HEK293T (cell line): ENCODE measurements at regions not wholly inside any gene's neighbourhood (a gene's known extent, or its start where the extent isn't known, plus 50 kb on each side); places are given as distances from the start of the nearest gene placed in this dataset.

Experiments used
- CTCF ChIA-PET: fragments of 350-600 bp; formaldehyde crosslinking; extraction: SDS; loops from one replicate; lab custom pipeline; 2021; ENCODE audit warnings: antibody characterized with exemption, inconsistent platforms; lab: Yijun Ruan, JAX
- POLR2A ChIA-PET: fragments of 350-600 bp; formaldehyde crosslinking; extraction: SDS; loops from one replicate; lab custom pipeline; 2020; ENCODE audit warnings: antibody characterized with exemption, inconsistent platforms; lab: Yijun Ruan, JAX
- DNase-seq: peaks from one replicate; pipeline ENCODE4 v3.0.0; 2012; ENCODE audit warnings: mixed read lengths; ENCODE audit errors: extremely low spot score
- ARNT ChIP-seq: fragments of 450-650 bp; IDR thresholded peaks from 2 replicates; pipeline ENCODE4 v1.6.1; 2017; ENCODE audit warnings: mild to moderate bottlenecking
- BHLHE40 ChIP-seq: fragments of 450-650 bp; IDR thresholded peaks from 2 replicates; pipeline ENCODE4 v1.6.1; 2016; ENCODE audit warnings: mild to moderate bottlenecking, moderate library complexity, borderline replicate concordance
- CTBP1 ChIP-seq: fragments of 450-650 bp; IDR thresholded peaks from 2 replicates; pipeline ENCODE4 v1.6.1; 2016; ENCODE audit warnings: borderline replicate concordance
- ELF4 ChIP-seq: fragments of 450-650 bp; IDR thresholded peaks from 2 replicates; pipeline ENCODE4 v1.6.1; 2017; ENCODE audit warnings: antibody characterized with exemption
- FOXA1 ChIP-seq: fragments of 450-650 bp; IDR thresholded peaks from 2 replicates; pipeline ENCODE4 v1.6.1; 2016; ENCODE audit warnings: mild to moderate bottlenecking
- FOXK2 ChIP-seq: fragments of 450-650 bp; IDR thresholded peaks from 2 replicates; pipeline ENCODE4 v1.6.1; 2016; ENCODE audit warnings: mild to moderate bottlenecking
- FOXM1 ChIP-seq: fragments of 450-650 bp; IDR thresholded peaks from 2 replicates; pipeline ENCODE4 v1.6.1; 2017; ENCODE audit warnings: mild to moderate bottlenecking, borderline replicate concordance
- HDGF ChIP-seq: fragments of 450-650 bp; IDR thresholded peaks from 2 replicates; pipeline ENCODE4 v1.6.1; 2017; ENCODE audit warnings: antibody characterized with exemption, borderline replicate concordance
- L3MBTL2 ChIP-seq: fragments of 450-650 bp; conservative IDR thresholded peaks from 2 replicates; pipeline ENCODE4 v1.6.1; 2016; ENCODE audit warnings: mild to moderate bottlenecking
- LEF1 ChIP-seq: fragments of 450-650 bp; IDR thresholded peaks from 2 replicates; pipeline ENCODE4 v1.6.1; 2017; ENCODE audit warnings: mild to moderate bottlenecking, borderline replicate concordance
- NFRKB ChIP-seq: fragments of 450-650 bp; IDR thresholded peaks from 2 replicates; pipeline ENCODE4 v1.6.1; 2016; ENCODE audit warnings: mild to moderate bottlenecking, moderate library complexity
- PKNOX1 ChIP-seq: fragments of 450-650 bp; IDR thresholded peaks from 2 replicates; pipeline ENCODE4 v1.6.1; 2016
- SP1 ChIP-seq: fragments of 450-650 bp; IDR thresholded peaks from 2 replicates; pipeline ENCODE4 v1.6.1; 2017
- SUZ12 ChIP-seq: fragments of 450-650 bp; IDR thresholded peaks from 2 replicates; pipeline ENCODE4 v1.6.1; 2016; ENCODE audit warnings: mild to moderate bottlenecking
- TARDBP ChIP-seq: fragments of 450-650 bp; IDR thresholded peaks from 2 replicates; pipeline ENCODE4 v1.6.1; 2016
- ZNF384 ChIP-seq: fragments of 450-650 bp; IDR thresholded peaks from 2 replicates; pipeline ENCODE4 v1.6.1; 2016

DNA sequence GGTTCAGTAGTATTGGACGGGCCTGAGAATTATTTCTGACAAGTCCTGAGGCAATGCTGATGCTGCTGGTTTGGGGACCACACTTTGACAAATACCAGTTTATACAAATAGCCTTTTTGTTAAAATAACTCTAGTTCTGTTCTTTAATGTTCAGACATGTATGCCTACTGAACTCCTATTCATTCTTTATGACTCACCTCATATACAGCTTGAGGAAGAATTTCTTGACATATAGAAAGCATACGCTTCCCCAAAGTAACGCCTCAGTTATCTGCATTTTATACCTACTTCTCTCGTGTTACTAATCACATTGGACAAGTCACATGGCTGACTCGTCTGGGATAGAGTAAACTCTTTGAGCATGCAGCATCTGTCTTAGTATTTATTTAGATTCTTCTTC is 145.4 kb upstream of the GOLIM4 start:
- TF ChIP-seq NFRKB (no peak), LEF1 (no peak), ZNF384 (no peak), L3MBTL2 (no peak), BHLHE40 (no peak), TARDBP (no peak), ARNT (no peak), HDGF (no peak)
- DNase-seq: no peak
- ChIA-PET POLR2A (no interaction called here), CTCF (no interaction called here)

DNA sequence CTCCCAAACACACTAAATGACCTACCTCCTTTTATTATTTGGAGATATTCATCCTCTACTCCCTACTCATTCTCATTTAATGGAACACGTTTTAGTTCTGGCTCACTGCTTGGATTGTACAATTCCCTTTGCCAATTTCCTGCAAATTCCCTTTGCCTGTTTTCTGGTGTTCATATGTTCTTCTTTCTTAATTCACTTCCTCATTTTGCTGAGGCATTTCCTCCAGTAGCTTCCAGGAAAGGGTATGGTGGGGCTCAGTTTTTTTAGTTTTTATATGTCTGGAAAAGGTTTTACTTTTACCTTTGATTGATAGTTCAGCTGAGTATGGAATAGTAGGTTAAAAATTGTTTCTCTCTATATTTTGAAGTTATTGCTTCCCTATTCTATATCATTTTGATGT is 143.6 kb upstream of the GOLIM4 start:
- ChIA-PET POLR2A (no interaction called here), CTCF (no interaction called here)
- no peak for DNase-seq
- TF ChIP-seq FOXK2: no peak
- TF ChIP-seq FOXA1: no peak
- no peak for TF ChIP-seq PKNOX1
- no peak for TF ChIP-seq ZNF384
- TF ChIP-seq SP1: no peak
- TF ChIP-seq NFRKB: no peak
- no peak for TF ChIP-seq BHLHE40
- TF ChIP-seq L3MBTL2: no peak
- no peak for TF ChIP-seq HDGF
- no peak for TF ChIP-seq CTBP1
- no peak for TF ChIP-seq LEF1
- TF ChIP-seq FOXM1: no peak
- no peak for TF ChIP-seq TARDBP
- TF ChIP-seq ELF4: no peak
- TF ChIP-seq ARNT: no peak
- no peak for TF ChIP-seq SUZ12

- DNase-seq: no peak
- ChIA-PET POLR2A (no interaction called here), CTCF (no interaction called here)
- TF ChIP-seq ARNT (no peak), BHLHE40 (no peak), ELF4 (no peak), CTBP1 (no peak), FOXA1 (no peak)
These were observed 137.3 kb upstream of the GOLIM4 start for GRCh38 chr3:168233001-168233400.

DNA sequence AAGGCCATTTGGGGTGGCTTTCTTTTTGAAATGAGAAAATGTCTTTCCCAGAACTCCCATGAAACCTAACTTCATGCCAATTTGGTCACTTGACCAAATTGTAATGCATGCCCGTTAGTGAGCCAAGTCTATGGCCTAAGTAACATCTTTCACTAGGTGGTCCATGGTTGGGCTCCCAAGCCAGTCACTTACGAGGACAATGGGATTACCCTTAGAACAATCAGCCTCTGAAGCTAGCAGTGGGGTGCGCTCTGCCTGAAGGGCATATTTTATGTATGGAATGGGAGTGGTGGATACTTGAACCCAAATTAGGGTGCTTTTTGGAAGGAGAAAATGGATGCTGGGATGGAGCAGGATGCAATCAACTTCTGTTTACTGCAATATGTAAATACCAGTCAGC is 127.4 kb upstream of the GOLIM4 start:
- CTCF ChIA-PET: no interaction called here
- POLR2A ChIA-PET: interaction anchor here (1.0 kb wide), 1 partner anchor 26 kb away, joined by 3 read pairs; no protein-coding TSS in a partner anchor
- DNase-seq: no peak
- no peak for TF ChIP-seq ZNF384
- no peak for TF ChIP-seq ARNT
- no peak for TF ChIP-seq FOXK2
- no peak for TF ChIP-seq LEF1
- no peak for TF ChIP-seq FOXM1
- TF ChIP-seq HDGF: no peak
- no peak for TF ChIP-seq PKNOX1
- no peak for TF ChIP-seq NFRKB
- TF ChIP-seq BHLHE40: no peak
- TF ChIP-seq L3MBTL2: no peak
- TF ChIP-seq TARDBP: no peak
- no peak for TF ChIP-seq ELF4
- no peak for TF ChIP-seq CTBP1
- TF ChIP-seq SUZ12: no peak

- no peak for TF ChIP-seq ELF4
- TF ChIP-seq FOXA1: no peak
- no peak for TF ChIP-seq SP1
- TF ChIP-seq FOXM1: no peak
- TF ChIP-seq BHLHE40: no peak
- POLR2A ChIA-PET: no interaction called here
- CTCF ChIA-PET: no interaction called here
- DNase-seq: no peak
These were observed 124.8 kb upstream of the GOLIM4 start for GRCh38 chr3:168220556-168220955.

- DNase-seq: no peak
- no peak for TF ChIP-seq CTBP1
- TF ChIP-seq ZNF384: no peak
- TF ChIP-seq SP1: no peak
- TF ChIP-seq BHLHE40: no peak
- no peak for TF ChIP-seq NFRKB
- TF ChIP-seq HDGF: no peak
- ChIA-PET CTCF (no interaction called here), POLR2A (no interaction called here)
These were observed 123.8 kb upstream of the GOLIM4 start for GRCh38 chr3:168219530-168219929.

DNA sequence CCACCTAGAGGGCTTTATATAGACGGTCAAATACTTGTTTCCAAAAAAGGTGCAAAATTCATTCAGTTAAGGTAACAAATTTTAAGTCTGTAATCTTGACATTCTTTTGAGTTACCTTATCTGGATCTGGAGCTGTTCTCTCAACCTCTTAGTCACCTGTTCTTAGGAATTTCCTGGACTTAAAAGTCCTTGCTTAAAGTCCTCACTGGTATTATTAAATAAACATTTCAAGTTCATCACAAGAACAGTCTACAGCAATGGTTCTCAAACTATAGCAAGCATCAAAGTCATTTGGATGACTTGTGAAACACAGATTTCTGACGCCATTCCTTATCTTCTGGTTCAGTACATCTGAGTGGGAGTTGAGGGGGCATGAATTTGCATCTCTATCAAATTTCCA is 122.9 kb upstream of the GOLIM4 start:
- ChIA-PET CTCF (interaction anchor here (0.5 kb wide), 1 partner anchor 246 kb away, joined by 3 read pairs; no protein-coding TSS in a partner anchor), POLR2A (no interaction called here)
- TF ChIP-seq ELF4 (no peak), TARDBP (no peak), FOXM1 (no peak), PKNOX1 (no peak), NFRKB (no peak), ARNT (no peak), SP1 (no peak), FOXA1 (no peak), CTBP1 (no peak), BHLHE40 (no peak), SUZ12 (no peak), HDGF (no peak), L3MBTL2 (no peak), FOXK2 (no peak), LEF1 (no peak), ZNF384 (no peak)
- DNase-seq: no peak
